Calu3 (cell line): ENCODE measurements at regions not wholly inside any gene's neighbourhood (a gene's known extent, or its start where the extent isn't known, plus 50 kb on each side); places are given as distances from the start of the nearest gene placed in this dataset.

Experiments
- BruUV-seq: library from RNA; stranded (reverse); fragments of 400-500 nt; replicated peaks from 2 replicates; lab custom pipeline; 2021; lab: Mats Ljungman, UMichigan
- CTCF ChIA-PET: fragments of 300-600 bp; sonication (Branson Sonifier 250); formaldehyde crosslinking; loops from one replicate; lab custom pipeline; 2022; ENCODE audit warnings: antibody characterized with exemption; lab: Charles Lee
- DNase-seq: peaks from one replicate; pipeline ENCODE4 v3.0.0; 2022
- H3K27ac Mint-ChIP-seq: one replicate; pipeline ENCODE4 v1.8.0; 2022; ENCODE audit warnings: mixed read lengths; ENCODE audit not compliant: unreplicated experiment
- H3K27me3 Mint-ChIP-seq: one replicate; pipeline ENCODE4 v1.8.0; 2022; ENCODE audit warnings: mixed read lengths; ENCODE audit not compliant: unreplicated experiment
- H3K36me3 Mint-ChIP-seq: one replicate; pipeline ENCODE4 v1.8.0; 2022; ENCODE audit warnings: mild to moderate bottlenecking, moderate library complexity, mixed read lengths; ENCODE audit not compliant: insufficient read depth, unreplicated experiment
- H3K4me1 Mint-ChIP-seq: one replicate; pipeline ENCODE4 v1.8.0; 2022; ENCODE audit warnings: mild to moderate bottlenecking, low read depth, mixed read lengths; ENCODE audit not compliant: unreplicated experiment
- H3K4me3 Mint-ChIP-seq: one replicate; pipeline ENCODE4 v1.8.0; 2022; ENCODE audit warnings: mild to moderate bottlenecking, low read depth, moderate library complexity, mixed read lengths; ENCODE audit not compliant: unreplicated experiment
- H3K9me3 Mint-ChIP-seq: one replicate; pipeline ENCODE4 v1.8.0; 2022; ENCODE audit warnings: low read depth, mixed read lengths; ENCODE audit not compliant: unreplicated experiment
- intact Hi-C: fragments of 100-400 bp; cut with micrococcal nuclease; formaldehyde crosslinking; loops from one replicate; pipeline ENCODE4 v1.10.0; 2022; ENCODE audit not compliant: unreplicated experiment
- TF ChIP-seq, protein P1 (sequence below): fragments of 200-600 bp; IDR thresholded peaks from one replicate; pipeline ENCODE4 v1.8.0; 2022; ENCODE audit warnings: antibody characterized with exemption; ENCODE audit not compliant: unreplicated experiment

GRCh38 chr6:40966860-40967259 is 72.2 kb downstream of the UNC5CL start:
- Mint-ChIP-seq H3K27me3 (peaks cover 32% of the 10 kb centered on the region), H3K4me1 (peaks cover 8% of the 10 kb centered on the region), H3K9me3 (no peaks in the 10 kb centered on the region), H3K4me3 (no peak overlapping the region), H3K27ac (no peak overlapping the region), H3K36me3 (no peaks in the 10 kb centered on the region)
- intact Hi-C loops: no loop called here
- no TSS peak for BruUV-seq
- no peak for DNase-seq
- CTCF ChIA-PET: no interaction called here
- TF ChIP-seq, protein P1, sequence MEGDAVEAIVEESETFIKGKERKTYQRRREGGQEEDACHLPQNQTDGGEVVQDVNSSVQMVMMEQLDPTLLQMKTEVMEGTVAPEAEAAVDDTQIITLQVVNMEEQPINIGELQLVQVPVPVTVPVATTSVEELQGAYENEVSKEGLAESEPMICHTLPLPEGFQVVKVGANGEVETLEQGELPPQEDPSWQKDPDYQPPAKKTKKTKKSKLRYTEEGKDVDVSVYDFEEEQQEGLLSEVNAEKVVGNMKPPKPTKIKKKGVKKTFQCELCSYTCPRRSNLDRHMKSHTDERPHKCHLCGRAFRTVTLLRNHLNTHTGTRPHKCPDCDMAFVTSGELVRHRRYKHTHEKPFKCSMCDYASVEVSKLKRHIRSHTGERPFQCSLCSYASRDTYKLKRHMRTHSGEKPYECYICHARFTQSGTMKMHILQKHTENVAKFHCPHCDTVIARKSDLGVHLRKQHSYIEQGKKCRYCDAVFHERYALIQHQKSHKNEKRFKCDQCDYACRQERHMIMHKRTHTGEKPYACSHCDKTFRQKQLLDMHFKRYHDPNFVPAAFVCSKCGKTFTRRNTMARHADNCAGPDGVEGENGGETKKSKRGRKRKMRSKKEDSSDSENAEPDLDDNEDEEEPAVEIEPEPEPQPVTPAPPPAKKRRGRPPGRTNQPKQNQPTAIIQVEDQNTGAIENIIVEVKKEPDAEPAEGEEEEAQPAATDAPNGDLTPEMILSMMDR: no peak

GRCh38 chr6:40965046-40965445 is 74.0 kb downstream of the UNC5CL start:
- H3K27ac Mint-ChIP-seq: no peak overlapping the region
- H3K9me3 Mint-ChIP-seq: no peaks in the 10 kb centered on the region
- DNase-seq: no peak
- H3K4me1 Mint-ChIP-seq: peaks cover 9% of the 10 kb centered on the region
- TF ChIP-seq, protein P1: no peak
- no peak overlapping the region for H3K4me3 Mint-ChIP-seq
- H3K36me3 Mint-ChIP-seq: no peaks in the 10 kb centered on the region
- CTCF ChIA-PET: no interaction called here
- intact Hi-C loops: no loop called here
- H3K27me3 Mint-ChIP-seq: peaks cover 16% of the 10 kb centered on the region
- BruUV-seq: no TSS peak

DNA sequence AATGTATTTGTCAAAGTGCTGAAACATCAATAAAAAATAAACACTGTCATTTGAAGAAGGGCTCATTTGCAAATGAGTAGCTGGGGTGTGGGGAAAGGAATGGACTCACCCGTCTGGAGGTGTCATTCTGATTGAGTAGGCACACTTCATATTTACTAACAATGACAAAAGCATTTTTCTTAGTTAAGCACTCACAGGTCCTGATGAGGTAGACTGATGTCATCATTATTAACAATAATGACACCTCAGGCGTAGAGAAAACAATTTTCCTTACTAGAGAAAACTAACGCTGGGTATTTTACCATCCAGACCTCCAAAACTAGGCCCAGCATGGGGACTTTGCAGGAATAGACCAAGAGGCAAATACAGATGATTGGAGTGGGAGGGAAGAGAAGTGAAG is 76.0 kb downstream of the UNC5CL start:
- intact Hi-C loops: no loop called here
- TF ChIP-seq, protein P1: no peak
- no peak overlapping the region for H3K4me3 Mint-ChIP-seq
- H3K9me3 Mint-ChIP-seq: no peaks in the 10 kb centered on the region
- peaks cover 18% of the 10 kb centered on the region for H3K4me1 Mint-ChIP-seq
- H3K36me3 Mint-ChIP-seq: no peaks in the 10 kb centered on the region
- CTCF ChIA-PET: no interaction called here
- no TSS peak for BruUV-seq
- H3K27ac Mint-ChIP-seq: no peak overlapping the region
- no peaks in the 10 kb centered on the region for H3K27me3 Mint-ChIP-seq
- DNase-seq: no peak

DNA sequence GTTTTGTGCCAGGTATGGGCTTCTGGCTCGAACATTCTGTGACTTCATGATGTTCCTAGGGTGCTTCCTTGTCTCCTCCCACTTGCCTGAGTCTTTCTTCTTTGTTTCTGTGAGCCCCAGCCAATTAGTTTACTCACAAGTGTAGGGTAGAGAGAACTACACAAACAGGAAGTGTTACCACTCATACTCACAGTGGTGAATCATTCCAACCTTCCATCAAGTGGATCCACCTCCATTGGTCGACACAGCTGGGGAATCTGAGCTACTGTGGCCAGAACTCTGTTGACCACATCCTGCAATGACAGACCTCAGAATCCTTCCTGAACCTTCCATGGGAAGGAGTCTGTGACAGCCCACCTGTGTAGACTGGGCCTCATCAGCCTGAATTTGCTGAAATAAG is 76.8 kb downstream of the UNC5CL start:
- Mint-ChIP-seq H3K9me3 (no peaks in the 10 kb centered on the region), H3K27ac (peak overlapping the region; percentile 40), H3K27me3 (no peaks in the 10 kb centered on the region), H3K36me3 (no peaks in the 10 kb centered on the region), H3K4me3 (no peak overlapping the region), H3K4me1 (peaks cover 26% of the 10 kb centered on the region)
- no TSS peak for BruUV-seq
- intact Hi-C loops: no loop called here
- TF ChIP-seq, protein P1: no peak
- DNase-seq: peak; percentile 50
- CTCF ChIA-PET: interaction anchor here (1.3 kb wide), 1 partner anchor 37 kb away, joined by 3 read pairs; no protein-coding TSS in a partner anchor
